Adrenal gland (tissue), 5 donors: ENCODE measurements at regions not wholly inside any gene's neighbourhood (a gene's known extent, or its start where the extent isn't known, plus 50 kb on each side); places are given as distances from the start of the nearest gene placed in this dataset.

ENCODE experiments used
- POLR2A ChIP-seq, 2 donors: fragments of 450-650 bp; IDR thresholded peaks; one replicate each; pipeline ENCODE4 v1.6.1; 2017; ENCODE audit warnings: antibody characterized with exemption in 2 of 2, mild to moderate bottlenecking in 2 of 2, moderate library complexity in 1 of 2
- TF ChIP-seq, protein P1 (sequence below), 6 experiments: fragments of 450-650 bp in 4 of 6; fragments of 200-600 bp in 2 of 6; sonication (generic) in 1 of 6; IDR thresholded peaks; 1 replicate in 5 of 6; 2 replicates in 1 of 6; pipeline versions ENCODE4 v1.5.1 to v1.8.0; 2016 to 2021; ENCODE audit warnings: antibody characterized with exemption in 6 of 6, mild to moderate bottlenecking in 2 of 6, moderate library complexity in 1 of 6
- donor health status: DM: no; HTN: no; CAD: no.

GRCh38 chr10:8136736-8137135 is 82.2 kb downstream of the GATA3 start:
- TF ChIP-seq, protein P1, sequence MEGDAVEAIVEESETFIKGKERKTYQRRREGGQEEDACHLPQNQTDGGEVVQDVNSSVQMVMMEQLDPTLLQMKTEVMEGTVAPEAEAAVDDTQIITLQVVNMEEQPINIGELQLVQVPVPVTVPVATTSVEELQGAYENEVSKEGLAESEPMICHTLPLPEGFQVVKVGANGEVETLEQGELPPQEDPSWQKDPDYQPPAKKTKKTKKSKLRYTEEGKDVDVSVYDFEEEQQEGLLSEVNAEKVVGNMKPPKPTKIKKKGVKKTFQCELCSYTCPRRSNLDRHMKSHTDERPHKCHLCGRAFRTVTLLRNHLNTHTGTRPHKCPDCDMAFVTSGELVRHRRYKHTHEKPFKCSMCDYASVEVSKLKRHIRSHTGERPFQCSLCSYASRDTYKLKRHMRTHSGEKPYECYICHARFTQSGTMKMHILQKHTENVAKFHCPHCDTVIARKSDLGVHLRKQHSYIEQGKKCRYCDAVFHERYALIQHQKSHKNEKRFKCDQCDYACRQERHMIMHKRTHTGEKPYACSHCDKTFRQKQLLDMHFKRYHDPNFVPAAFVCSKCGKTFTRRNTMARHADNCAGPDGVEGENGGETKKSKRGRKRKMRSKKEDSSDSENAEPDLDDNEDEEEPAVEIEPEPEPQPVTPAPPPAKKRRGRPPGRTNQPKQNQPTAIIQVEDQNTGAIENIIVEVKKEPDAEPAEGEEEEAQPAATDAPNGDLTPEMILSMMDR (IDR thresholded peaks at IDR 0.05): no peak
- TF ChIP-seq POLR2A (IDR thresholded peaks at IDR 0.05): no peak
